ENCODE measurements at regions not wholly inside any gene's neighbourhood (a gene's known extent, or its start where the extent isn't known, plus 50 kb on each side); places are given as distances from the start of the nearest gene placed in this dataset.

- TF ChIP-seq, protein P1, sequence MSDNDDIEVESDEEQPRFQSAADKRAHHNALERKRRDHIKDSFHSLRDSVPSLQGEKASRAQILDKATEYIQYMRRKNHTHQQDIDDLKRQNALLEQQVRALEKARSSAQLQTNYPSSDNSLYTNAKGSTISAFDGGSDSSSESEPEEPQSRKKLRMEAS (IDR thresholded peaks at IDR 0.05): no peak
- TF ChIP-seq RNF2 (IDR thresholded peaks at IDR 0.05; ENCODE audit: borderline replicate concordance, low read depth, low read length, missing control alignments, poor library complexity, severe bottlenecking): no peak
- TF ChIP-seq, protein P2, sequence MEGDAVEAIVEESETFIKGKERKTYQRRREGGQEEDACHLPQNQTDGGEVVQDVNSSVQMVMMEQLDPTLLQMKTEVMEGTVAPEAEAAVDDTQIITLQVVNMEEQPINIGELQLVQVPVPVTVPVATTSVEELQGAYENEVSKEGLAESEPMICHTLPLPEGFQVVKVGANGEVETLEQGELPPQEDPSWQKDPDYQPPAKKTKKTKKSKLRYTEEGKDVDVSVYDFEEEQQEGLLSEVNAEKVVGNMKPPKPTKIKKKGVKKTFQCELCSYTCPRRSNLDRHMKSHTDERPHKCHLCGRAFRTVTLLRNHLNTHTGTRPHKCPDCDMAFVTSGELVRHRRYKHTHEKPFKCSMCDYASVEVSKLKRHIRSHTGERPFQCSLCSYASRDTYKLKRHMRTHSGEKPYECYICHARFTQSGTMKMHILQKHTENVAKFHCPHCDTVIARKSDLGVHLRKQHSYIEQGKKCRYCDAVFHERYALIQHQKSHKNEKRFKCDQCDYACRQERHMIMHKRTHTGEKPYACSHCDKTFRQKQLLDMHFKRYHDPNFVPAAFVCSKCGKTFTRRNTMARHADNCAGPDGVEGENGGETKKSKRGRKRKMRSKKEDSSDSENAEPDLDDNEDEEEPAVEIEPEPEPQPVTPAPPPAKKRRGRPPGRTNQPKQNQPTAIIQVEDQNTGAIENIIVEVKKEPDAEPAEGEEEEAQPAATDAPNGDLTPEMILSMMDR (IDR thresholded peaks at IDR 0.05; ENCODE audit: control extremely low read depth in 1 of 3, insufficient read depth in 1 of 3, low read depth in 1 of 3, low read length in 3 of 3): no peak
- TF ChIP-seq POLR2A (IDR thresholded peaks at IDR 0.05; ENCODE audit: control extremely low read depth in 1 of 2, low read depth in 2 of 2, low read length in 2 of 2): no peak
- TF ChIP-seq EZH2 (IDR thresholded peaks at IDR 0.05; ENCODE audit: low read depth, low read length, severe bottlenecking): no peak
- TF ChIP-seq, protein P3, sequence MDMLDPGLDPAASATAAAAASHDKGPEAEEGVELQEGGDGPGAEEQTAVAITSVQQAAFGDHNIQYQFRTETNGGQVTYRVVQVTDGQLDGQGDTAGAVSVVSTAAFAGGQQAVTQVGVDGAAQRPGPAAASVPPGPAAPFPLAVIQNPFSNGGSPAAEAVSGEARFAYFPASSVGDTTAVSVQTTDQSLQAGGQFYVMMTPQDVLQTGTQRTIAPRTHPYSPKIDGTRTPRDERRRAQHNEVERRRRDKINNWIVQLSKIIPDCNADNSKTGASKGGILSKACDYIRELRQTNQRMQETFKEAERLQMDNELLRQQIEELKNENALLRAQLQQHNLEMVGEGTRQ (IDR thresholded peaks at IDR 0.05; ENCODE audit: low read length): no peak
These were observed 199.2 kb upstream of the EEA1 start for GRCh38 chr12:93128332-93128707.

Data from H1 (cell line).